ENCODE measurements at regions not wholly inside any gene's neighbourhood (a gene's known extent, or its start where the extent isn't known, plus 50 kb on each side); places are given as distances from the start of the nearest gene placed in this dataset.

DNA sequence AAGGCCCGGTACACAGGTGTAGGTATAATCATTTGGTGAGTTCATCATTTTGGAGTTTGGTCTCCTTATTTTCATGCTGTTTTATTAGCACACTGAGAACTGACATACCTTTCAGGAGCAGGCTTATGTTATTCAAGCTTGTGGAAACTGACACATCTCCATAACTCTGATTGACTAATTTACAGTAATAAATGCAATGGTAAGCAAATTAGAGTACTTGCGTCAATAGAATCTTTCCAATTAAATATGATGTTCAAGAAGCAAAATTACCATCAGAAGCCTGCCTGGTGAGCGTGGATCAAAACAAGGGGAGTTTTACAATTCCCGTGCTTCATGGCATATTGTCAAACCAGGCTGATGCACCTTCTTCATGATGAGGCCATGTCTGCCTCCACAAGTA is 210.7 kb upstream of the GPRIN3 start:
- Histone ChIP-seq H3K27me3 (replicated peaks; ENCODE audit: insufficient read depth, low read length) (no peaks in the 10 kb centered on the region), H3K9ac (ENCODE audit: low read length) (no peak overlapping the region), H3K27ac (ENCODE audit: low read length) (no peak overlapping the region), H2AFZ (ENCODE audit: low read length) (no peak overlapping the region), H3K79me2 (ENCODE audit: low read length) (no peaks in the 10 kb centered on the region), H3K36me3 (replicated peaks; ENCODE audit: insufficient read depth, low read length) (no peaks in the 10 kb centered on the region), H3K9me2 (replicated peaks; ENCODE audit: insufficient read depth, low read length) (no peaks in the 10 kb centered on the region), H3F3A (ENCODE audit: insufficient read depth, low read length) (no peaks in the 10 kb centered on the region), H3K4me3 (ENCODE audit: low read length) (no peak overlapping the region), H4K20me1 (ENCODE audit: insufficient read depth, low read length) (no peaks in the 10 kb centered on the region), H3K4me2 (ENCODE audit: low read depth, low read length) (no peak overlapping the region), H3K4me1 (ENCODE audit: low read length) (no peaks in the 10 kb centered on the region), H3K9me3 (replicated peaks; ENCODE audit: insufficient read depth, low read length) (no peaks in the 10 kb centered on the region)
- no peak for DNase-seq
- TF ChIP-seq EZH2 (optimal IDR thresholded peaks at IDR 0.05; ENCODE audit: low read depth, low read length) (no peak), CTCF (IDR thresholded peaks at IDR 0.05; ENCODE audit: low read length) (no peak), EZH2phosphoT487 (IDR thresholded peaks at IDR 0.05; ENCODE audit: low read length) (no peak)

- no peak overlapping the region for H2AFZ ChIP-seq (ENCODE audit: low read length)
- H3K4me2 ChIP-seq (ENCODE audit: low read depth, low read length): no peak overlapping the region
- H3K9me3 ChIP-seq (replicated peaks; ENCODE audit: insufficient read depth, low read length): no peaks in the 10 kb centered on the region
- H3K27me3 ChIP-seq (replicated peaks; ENCODE audit: insufficient read depth, low read length): no peaks in the 10 kb centered on the region
- no peaks in the 10 kb centered on the region for H4K20me1 ChIP-seq (ENCODE audit: insufficient read depth, low read length)
- DNase-seq: no peak
- peaks cover 11% of the 10 kb centered on the region for H3K4me1 ChIP-seq (ENCODE audit: low read length)
- no peaks in the 10 kb centered on the region for H3K9me2 ChIP-seq (replicated peaks; ENCODE audit: insufficient read depth, low read length)
- no peak overlapping the region for H3K27ac ChIP-seq (ENCODE audit: low read length)
- no peaks in the 10 kb centered on the region for H3K36me3 ChIP-seq (replicated peaks; ENCODE audit: insufficient read depth, low read length)
- H3K4me3 ChIP-seq (ENCODE audit: low read length): no peak overlapping the region
- no peak overlapping the region for H3K9ac ChIP-seq (ENCODE audit: low read length)
- no peaks in the 10 kb centered on the region for H3K79me2 ChIP-seq (ENCODE audit: low read length)
- H3F3A ChIP-seq (ENCODE audit: insufficient read depth, low read length): peaks cover 7% of the 10 kb centered on the region; the same call in 1 of the 2 replicates
- no peak for TF ChIP-seq EZH2 (optimal IDR thresholded peaks at IDR 0.05; ENCODE audit: low read depth, low read length)
- TF ChIP-seq EZH2phosphoT487 (IDR thresholded peaks at IDR 0.05; ENCODE audit: low read length): no peak
- no peak for TF ChIP-seq CTCF (IDR thresholded peaks at IDR 0.05; ENCODE audit: low read length)
These were observed 207.2 kb upstream of the GPRIN3 start for GRCh38 chr4:89514811-89515210.

GRCh38 chr4:89511776-89512175 is 204.2 kb upstream of the GPRIN3 start:
- no peak overlapping the region for H2AFZ ChIP-seq (ENCODE audit: low read length)
- H3K9me2 ChIP-seq (replicated peaks; ENCODE audit: insufficient read depth, low read length): no peaks in the 10 kb centered on the region
- TF ChIP-seq EZH2phosphoT487 (IDR thresholded peaks at IDR 0.05; ENCODE audit: low read length) (no peak), CTCF (IDR thresholded peaks at IDR 0.05; ENCODE audit: low read length) (no peak), EZH2 (optimal IDR thresholded peaks at IDR 0.05; ENCODE audit: low read depth, low read length) (no peak)

More at GRCh38 chr4:89511776-89512175, 204.2 kb upstream of the GPRIN3 start:
- Histone ChIP-seq H3K36me3 (replicated peaks; ENCODE audit: insufficient read depth, low read length) (no peaks in the 10 kb centered on the region), H3K9ac (ENCODE audit: low read length) (no peak overlapping the region), H3K4me1 (ENCODE audit: low read length) (peaks cover 21% of the 10 kb centered on the region), H3K9me3 (replicated peaks; ENCODE audit: insufficient read depth, low read length) (no peaks in the 10 kb centered on the region), H3K4me2 (ENCODE audit: low read depth, low read length) (no peak overlapping the region), H3K27ac (ENCODE audit: low read length) (no peak overlapping the region), H3F3A (ENCODE audit: insufficient read depth, low read length) (peaks cover 13% of the 10 kb centered on the region; the same call in 1 of the 2 replicates), H3K4me3 (ENCODE audit: low read length) (no peak overlapping the region), H4K20me1 (ENCODE audit: insufficient read depth, low read length) (no peaks in the 10 kb centered on the region), H3K79me2 (ENCODE audit: low read length) (no peaks in the 10 kb centered on the region), H3K27me3 (replicated peaks; ENCODE audit: insufficient read depth, low read length) (no peaks in the 10 kb centered on the region)
- DNase-seq: no peak

Measured in MM.1S (cell line).